HEK293 (cell line): ENCODE measurements at regions not wholly inside any gene's neighbourhood (a gene's known extent, or its start where the extent isn't known, plus 50 kb on each side); places are given as distances from the start of the nearest gene placed in this dataset.
A peak's percentile ranks its signal among the peaks of the same experiment; 100 is the strongest.

ENCODE experiments used
- CTCF ChIA-PET: fragments of 350-600 bp; formaldehyde crosslinking; extraction: SDS; loops from one replicate; lab custom pipeline; 2021; ENCODE audit warnings: antibody characterized with exemption; lab: Yijun Ruan, JAX
- POLR2A ChIA-PET: fragments of 300-600 bp; formaldehyde crosslinking; extraction: SDS; loops from one replicate; lab custom pipeline; 2020; ENCODE audit warnings: antibody characterized with exemption, inconsistent platforms; lab: Yijun Ruan, JAX
- H3K27ac ChIP-seq: fragments of 200-500 bp; sonication (Bioruptor generic); 2 replicates; pipeline ENCODE4 v1.5.1; 2014; ENCODE audit warnings: low read depth, low read length, control low read depth, inconsistent platforms; ENCODE audit errors: extremely low read depth
- H3K36me3 ChIP-seq, 2 experiments: fragments of 200-500 bp in 1 of 2; sonication (Bioruptor generic) in 1 of 2; 1 replicate in 1 of 2; 2 replicates in 1 of 2; pipeline ENCODE4 v1.5.1; 2014 to 2017; ENCODE audit warnings: inconsistent platforms in 2 of 2, low read length in 2 of 2; ENCODE audit not compliant: control insufficient read depth in 2 of 2, insufficient read depth in 1 of 2
- H3K4me1 ChIP-seq: fragments of 200-500 bp; sonication (Bioruptor generic); 2 replicates; pipeline ENCODE4 v1.5.1; 2014; ENCODE audit warnings: mild to moderate bottlenecking, low read length, inconsistent platforms; ENCODE audit not compliant: control insufficient read depth, insufficient read depth
- H3K4me3 ChIP-seq: 2 replicates; pipeline ENCODE4 v1.5.1; 2011; ENCODE audit warnings: low read depth, mild to moderate bottlenecking, control low read depth, low read length, moderate library complexity
- H3K9me3 ChIP-seq: fragments of 200-500 bp; sonication (Bioruptor generic); 2 replicates; pipeline ENCODE4 v1.5.1; 2014; ENCODE audit warnings: low read depth, low read length, inconsistent platforms; ENCODE audit not compliant: control insufficient read depth, insufficient read depth
- EGR2 ChIP-seq: fragments of 450-650 bp; formaldehyde crosslinking; IDR thresholded peaks from 2 replicates; pipeline ENCODE4 v1.5.1; 2016; ENCODE audit warnings: low read depth, missing biosample characterization, missing genetic modification characterization
- KLF7 ChIP-seq: fragments of 450-650 bp; formaldehyde crosslinking; IDR thresholded peaks from 2 replicates; pipeline ENCODE4 v1.5.1; 2016; ENCODE audit warnings: missing biosample characterization, missing genetic modification characterization, borderline replicate concordance
- MZF1 ChIP-seq: fragments of 450-650 bp; formaldehyde crosslinking; IDR thresholded peaks from 2 replicates; pipeline ENCODE4 v1.5.1; 2017; ENCODE audit warnings: missing biosample characterization, missing genetic modification characterization, borderline replicate concordance
- PRDM1 ChIP-seq: fragments of 450-650 bp; formaldehyde crosslinking; IDR thresholded peaks from 2 replicates; pipeline ENCODE4; 2016; ENCODE audit warnings: missing biosample characterization, missing genetic modification characterization
- SETDB1 ChIP-seq: IDR thresholded peaks from one replicate; pipeline ENCODE4 v1.6.1; 2017; ENCODE audit warnings: mild to moderate bottlenecking, low read length, moderate library complexity, mixed read lengths; ENCODE audit not compliant: insufficient read length
- SP2 ChIP-seq: fragments of 450-650 bp; formaldehyde crosslinking; IDR thresholded peaks from 2 replicates; pipeline ENCODE4 v1.5.1; 2016; ENCODE audit warnings: missing biosample characterization, missing genetic modification characterization
- ZBTB17 ChIP-seq: fragments of 450-650 bp; formaldehyde crosslinking; IDR thresholded peaks from 2 replicates; pipeline ENCODE4 v1.5.1; 2016; ENCODE audit warnings: missing biosample characterization, missing genetic modification characterization
- ZEB2 ChIP-seq: fragments of 450-650 bp; formaldehyde crosslinking; IDR thresholded peaks from 2 replicates; pipeline ENCODE4 v1.5.1; 2016; ENCODE audit warnings: missing biosample characterization, missing genetic modification characterization
- ZNF114 ChIP-seq: fragments of 450-650 bp; formaldehyde crosslinking; IDR thresholded peaks from 2 replicates; pipeline ENCODE4 v1.5.0; 2017; ENCODE audit warnings: missing biosample characterization, missing genetic modification characterization
- ZNF133 ChIP-seq: fragments of 450-650 bp; formaldehyde crosslinking; IDR thresholded peaks from 2 replicates; pipeline ENCODE4 v1.5.1; 2016; ENCODE audit warnings: missing biosample characterization, missing genetic modification characterization
- ZNF19 ChIP-seq: fragments of 450-650 bp; formaldehyde crosslinking; IDR thresholded peaks from 2 replicates; pipeline ENCODE4; 2016; ENCODE audit warnings: missing biosample characterization, missing genetic modification characterization, low read depth
- ZNF292 ChIP-seq: fragments of 450-650 bp; formaldehyde crosslinking; IDR thresholded peaks from 2 replicates; pipeline ENCODE4 v1.5.1; 2016; ENCODE audit warnings: low read depth, missing biosample characterization, missing genetic modification characterization, borderline replicate concordance
- ZNF302 ChIP-seq: fragments of 450-650 bp; formaldehyde crosslinking; IDR thresholded peaks from 2 replicates; pipeline ENCODE4 v1.5.1; 2016; ENCODE audit warnings: missing biosample characterization, missing genetic modification characterization, low read depth
- TF ChIP-seq, protein P1 (sequence below): fragments of 450-650 bp; IDR thresholded peaks from 2 replicates; pipeline ENCODE4 v1.5.1; 2018; ENCODE audit warnings: missing biosample characterization, mild to moderate bottlenecking, missing genetic modification characterization
- TF ChIP-seq, protein P2 (sequence below): fragments of 450-650 bp; formaldehyde crosslinking; IDR thresholded peaks from 2 replicates; pipeline ENCODE4 v1.5.1; 2016; ENCODE audit warnings: missing biosample characterization, missing genetic modification characterization
- TF ChIP-seq, protein P3 (sequence below): fragments of 450-650 bp; IDR thresholded peaks from 2 replicates; pipeline ENCODE4 v1.5.1; 2018; ENCODE audit warnings: missing biosample characterization, missing genetic modification characterization
- TF ChIP-seq, protein P4 (sequence below): fragments of 450-650 bp; formaldehyde crosslinking; IDR thresholded peaks from 2 replicates; pipeline ENCODE4 v1.5.1; 2017; ENCODE audit warnings: missing biosample characterization, missing genetic modification characterization
- TF ChIP-seq, protein P5 (sequence below): fragments of 450-650 bp; formaldehyde crosslinking; IDR thresholded peaks from 2 replicates; pipeline ENCODE4 v1.5.1; 2016; ENCODE audit warnings: missing biosample characterization, missing genetic modification characterization, borderline replicate concordance

DNA sequence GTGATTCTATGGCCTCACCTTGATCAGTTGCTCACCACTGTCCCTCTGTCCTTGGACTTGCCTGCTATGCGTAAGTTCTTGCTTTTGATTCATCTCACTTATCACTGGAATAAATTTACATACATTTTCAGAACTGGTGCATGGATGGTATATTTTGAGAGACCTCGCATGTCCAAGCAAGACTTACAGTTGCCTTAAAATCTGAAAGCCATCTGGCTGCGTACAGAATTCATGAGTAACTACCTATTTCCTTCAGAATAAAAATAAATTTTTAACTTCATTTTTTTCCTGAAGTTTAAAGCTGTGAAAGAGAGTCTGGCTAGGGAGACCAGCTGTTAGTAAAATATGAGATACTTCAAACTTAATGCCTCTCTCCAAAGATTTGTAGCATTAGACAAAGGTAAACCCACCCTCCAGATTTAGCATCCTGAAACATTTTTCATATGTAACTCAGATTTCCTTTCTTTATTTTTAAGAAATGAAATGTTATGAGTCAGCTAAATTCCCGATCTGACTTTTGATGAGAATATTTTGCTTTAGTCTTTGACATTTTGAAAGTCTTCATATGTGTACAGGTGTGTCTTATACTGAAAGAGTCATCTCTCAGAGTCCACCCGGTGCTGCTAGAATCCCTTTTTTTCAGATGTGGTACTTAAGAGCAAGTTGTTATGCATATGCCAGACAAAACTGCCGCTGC lies 136.4 kb upstream of the CELF2 start:
- H3K27ac ChIP-seq: no peak overlapping the region
- H3K9me3 ChIP-seq: no peaks in the 10 kb centered on the region
- POLR2A ChIA-PET: no interaction called here
- no peaks in the 10 kb centered on the region for H3K36me3 ChIP-seq
- no peak overlapping the region for H3K4me3 ChIP-seq
- CTCF ChIA-PET: interaction anchor here (0.6 kb wide), 1 partner anchor 79 kb away, joined by 3 read pairs; no protein-coding TSS in a partner anchor
- TF ChIP-seq, protein P1, sequence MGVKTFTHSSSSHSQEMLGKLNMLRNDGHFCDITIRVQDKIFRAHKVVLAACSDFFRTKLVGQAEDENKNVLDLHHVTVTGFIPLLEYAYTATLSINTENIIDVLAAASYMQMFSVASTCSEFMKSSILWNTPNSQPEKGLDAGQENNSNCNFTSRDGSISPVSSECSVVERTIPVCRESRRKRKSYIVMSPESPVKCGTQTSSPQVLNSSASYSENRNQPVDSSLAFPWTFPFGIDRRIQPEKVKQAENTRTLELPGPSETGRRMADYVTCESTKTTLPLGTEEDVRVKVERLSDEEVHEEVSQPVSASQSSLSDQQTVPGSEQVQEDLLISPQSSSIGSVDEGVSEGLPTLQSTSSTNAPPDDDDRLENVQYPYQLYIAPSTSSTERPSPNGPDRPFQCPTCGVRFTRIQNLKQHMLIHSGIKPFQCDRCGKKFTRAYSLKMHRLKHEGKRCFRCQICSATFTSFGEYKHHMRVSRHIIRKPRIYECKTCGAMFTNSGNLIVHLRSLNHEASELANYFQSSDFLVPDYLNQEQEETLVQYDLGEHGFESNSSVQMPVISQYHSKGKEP: no peak
- TF ChIP-seq KLF7 (tag by site-specific recombination) (no peak), ZNF19 (tag by site-specific recombination) (no peak), SETDB1 (no peak), ZNF302 (tag by site-specific recombination) (no peak)
- TF ChIP-seq, protein P2, sequence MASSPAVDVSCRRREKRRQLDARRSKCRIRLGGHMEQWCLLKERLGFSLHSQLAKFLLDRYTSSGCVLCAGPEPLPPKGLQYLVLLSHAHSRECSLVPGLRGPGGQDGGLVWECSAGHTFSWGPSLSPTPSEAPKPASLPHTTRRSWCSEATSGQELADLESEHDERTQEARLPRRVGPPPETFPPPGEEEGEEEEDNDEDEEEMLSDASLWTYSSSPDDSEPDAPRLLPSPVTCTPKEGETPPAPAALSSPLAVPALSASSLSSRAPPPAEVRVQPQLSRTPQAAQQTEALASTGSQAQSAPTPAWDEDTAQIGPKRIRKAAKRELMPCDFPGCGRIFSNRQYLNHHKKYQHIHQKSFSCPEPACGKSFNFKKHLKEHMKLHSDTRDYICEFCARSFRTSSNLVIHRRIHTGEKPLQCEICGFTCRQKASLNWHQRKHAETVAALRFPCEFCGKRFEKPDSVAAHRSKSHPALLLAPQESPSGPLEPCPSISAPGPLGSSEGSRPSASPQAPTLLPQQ (tag by site-specific recombination): no peak
- peaks cover 4% of the 10 kb centered on the region; the same call in 1 of the 2 replicates for H3K4me1 ChIP-seq

DNA sequence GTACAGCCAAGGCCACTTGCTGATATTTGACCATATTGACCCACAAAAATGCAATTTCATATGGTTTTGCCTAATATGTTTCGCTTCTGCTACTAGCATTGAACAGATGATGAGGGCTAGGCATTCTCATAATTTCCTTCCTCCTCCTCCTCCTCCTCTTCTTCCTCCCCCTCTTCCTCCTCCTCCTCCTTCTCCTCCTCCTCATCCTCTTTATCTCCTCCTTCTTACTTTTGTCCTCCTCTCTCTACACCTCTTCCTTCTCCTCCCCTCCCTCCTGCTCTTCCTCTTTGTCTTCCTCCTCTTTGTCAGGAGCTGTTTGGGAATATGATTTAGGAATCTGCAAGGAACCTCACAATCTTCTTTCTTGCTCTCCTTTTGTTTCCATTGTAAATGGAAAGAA lies 133.9 kb upstream of the CELF2 start:
- ChIA-PET CTCF (interaction anchor here (0.7 kb wide), 1 partner anchor 77 kb away, joined by 3 read pairs; no protein-coding TSS in a partner anchor), POLR2A (no interaction called here)

More for the DNA sequence above, 133.9 kb upstream of the CELF2 start:
- H3K27ac ChIP-seq: no peak overlapping the region
- H3K9me3 ChIP-seq: no peaks in the 10 kb centered on the region
- H3K36me3 ChIP-seq: no peaks in the 10 kb centered on the region
- 0 out of 2 replicates have a peak, but pooled peaks cover 4% of the 10 kb centered on the region for H3K4me1 ChIP-seq
- H3K4me3 ChIP-seq: no peak overlapping the region
- TF ChIP-seq, protein P3, sequence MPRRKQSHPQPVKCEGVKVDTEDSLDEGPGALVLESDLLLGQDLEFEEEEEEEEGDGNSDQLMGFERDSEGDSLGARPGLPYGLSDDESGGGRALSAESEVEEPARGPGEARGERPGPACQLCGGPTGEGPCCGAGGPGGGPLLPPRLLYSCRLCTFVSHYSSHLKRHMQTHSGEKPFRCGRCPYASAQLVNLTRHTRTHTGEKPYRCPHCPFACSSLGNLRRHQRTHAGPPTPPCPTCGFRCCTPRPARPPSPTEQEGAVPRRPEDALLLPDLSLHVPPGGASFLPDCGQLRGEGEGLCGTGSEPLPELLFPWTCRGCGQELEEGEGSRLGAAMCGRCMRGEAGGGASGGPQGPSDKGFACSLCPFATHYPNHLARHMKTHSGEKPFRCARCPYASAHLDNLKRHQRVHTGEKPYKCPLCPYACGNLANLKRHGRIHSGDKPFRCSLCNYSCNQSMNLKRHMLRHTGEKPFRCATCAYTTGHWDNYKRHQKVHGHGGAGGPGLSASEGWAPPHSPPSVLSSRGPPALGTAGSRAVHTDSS (tag by site-specific recombination): peak; percentile 88
- TF ChIP-seq, protein P4, sequence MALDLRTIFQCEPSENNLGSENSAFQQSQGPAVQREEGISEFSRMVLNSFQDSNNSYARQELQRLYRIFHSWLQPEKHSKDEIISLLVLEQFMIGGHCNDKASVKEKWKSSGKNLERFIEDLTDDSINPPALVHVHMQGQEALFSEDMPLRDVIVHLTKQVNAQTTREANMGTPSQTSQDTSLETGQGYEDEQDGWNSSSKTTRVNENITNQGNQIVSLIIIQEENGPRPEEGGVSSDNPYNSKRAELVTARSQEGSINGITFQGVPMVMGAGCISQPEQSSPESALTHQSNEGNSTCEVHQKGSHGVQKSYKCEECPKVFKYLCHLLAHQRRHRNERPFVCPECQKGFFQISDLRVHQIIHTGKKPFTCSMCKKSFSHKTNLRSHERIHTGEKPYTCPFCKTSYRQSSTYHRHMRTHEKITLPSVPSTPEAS (tag by site-specific recombination): no peak
- no peak for TF ChIP-seq ZNF114
- no peak for TF ChIP-seq ZEB2
- TF ChIP-seq ZNF133: no peak
- TF ChIP-seq SP2: no peak
- no peak for TF ChIP-seq ZNF292
- no peak for TF ChIP-seq ZBTB17 (tag by site-specific recombination)
- no peak for TF ChIP-seq MZF1 (tag by site-specific recombination)
- peak; percentile 67 for TF ChIP-seq EGR2
- no peak for TF ChIP-seq PRDM1 (tag by site-specific recombination)
- TF ChIP-seq, protein P5, sequence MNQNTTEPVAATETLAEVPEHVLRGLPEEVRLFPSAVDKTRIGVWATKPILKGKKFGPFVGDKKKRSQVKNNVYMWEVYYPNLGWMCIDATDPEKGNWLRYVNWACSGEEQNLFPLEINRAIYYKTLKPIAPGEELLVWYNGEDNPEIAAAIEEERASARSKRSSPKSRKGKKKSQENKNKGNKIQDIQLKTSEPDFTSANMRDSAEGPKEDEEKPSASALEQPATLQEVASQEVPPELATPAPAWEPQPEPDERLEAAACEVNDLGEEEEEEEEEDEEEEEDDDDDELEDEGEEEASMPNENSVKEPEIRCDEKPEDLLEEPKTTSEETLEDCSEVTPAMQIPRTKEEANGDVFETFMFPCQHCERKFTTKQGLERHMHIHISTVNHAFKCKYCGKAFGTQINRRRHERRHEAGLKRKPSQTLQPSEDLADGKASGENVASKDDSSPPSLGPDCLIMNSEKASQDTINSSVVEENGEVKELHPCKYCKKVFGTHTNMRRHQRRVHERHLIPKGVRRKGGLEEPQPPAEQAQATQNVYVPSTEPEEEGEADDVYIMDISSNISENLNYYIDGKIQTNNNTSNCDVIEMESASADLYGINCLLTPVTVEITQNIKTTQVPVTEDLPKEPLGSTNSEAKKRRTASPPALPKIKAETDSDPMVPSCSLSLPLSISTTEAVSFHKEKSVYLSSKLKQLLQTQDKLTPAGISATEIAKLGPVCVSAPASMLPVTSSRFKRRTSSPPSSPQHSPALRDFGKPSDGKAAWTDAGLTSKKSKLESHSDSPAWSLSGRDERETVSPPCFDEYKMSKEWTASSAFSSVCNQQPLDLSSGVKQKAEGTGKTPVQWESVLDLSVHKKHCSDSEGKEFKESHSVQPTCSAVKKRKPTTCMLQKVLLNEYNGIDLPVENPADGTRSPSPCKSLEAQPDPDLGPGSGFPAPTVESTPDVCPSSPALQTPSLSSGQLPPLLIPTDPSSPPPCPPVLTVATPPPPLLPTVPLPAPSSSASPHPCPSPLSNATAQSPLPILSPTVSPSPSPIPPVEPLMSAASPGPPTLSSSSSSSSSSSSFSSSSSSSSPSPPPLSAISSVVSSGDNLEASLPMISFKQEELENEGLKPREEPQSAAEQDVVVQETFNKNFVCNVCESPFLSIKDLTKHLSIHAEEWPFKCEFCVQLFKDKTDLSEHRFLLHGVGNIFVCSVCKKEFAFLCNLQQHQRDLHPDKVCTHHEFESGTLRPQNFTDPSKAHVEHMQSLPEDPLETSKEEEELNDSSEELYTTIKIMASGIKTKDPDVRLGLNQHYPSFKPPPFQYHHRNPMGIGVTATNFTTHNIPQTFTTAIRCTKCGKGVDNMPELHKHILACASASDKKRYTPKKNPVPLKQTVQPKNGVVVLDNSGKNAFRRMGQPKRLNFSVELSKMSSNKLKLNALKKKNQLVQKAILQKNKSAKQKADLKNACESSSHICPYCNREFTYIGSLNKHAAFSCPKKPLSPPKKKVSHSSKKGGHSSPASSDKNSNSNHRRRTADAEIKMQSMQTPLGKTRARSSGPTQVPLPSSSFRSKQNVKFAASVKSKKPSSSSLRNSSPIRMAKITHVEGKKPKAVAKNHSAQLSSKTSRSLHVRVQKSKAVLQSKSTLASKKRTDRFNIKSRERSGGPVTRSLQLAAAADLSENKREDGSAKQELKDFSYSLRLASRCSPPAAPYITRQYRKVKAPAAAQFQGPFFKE: no peak
